Stimulated activated CD4-positive, alpha-beta T cell treated with anti-CD3 and anti-CD28 coated beads, TNF-alpha, amount 100 ng/mL, for 1 hour (primary cell): ENCODE measurements at regions not wholly inside any gene's neighbourhood (a gene's known extent, or its start where the extent isn't known, plus 50 kb on each side); places are given as distances from the start of the nearest gene placed in this dataset.

Experiments used
- DNase-seq, 3 donors: peaks; one replicate each; pipeline ENCODE4 v3.0.0-alpha.2; 2020; ENCODE audit warnings: low read depth in 3 of 3, low spot score in 1 of 3

DNA sequence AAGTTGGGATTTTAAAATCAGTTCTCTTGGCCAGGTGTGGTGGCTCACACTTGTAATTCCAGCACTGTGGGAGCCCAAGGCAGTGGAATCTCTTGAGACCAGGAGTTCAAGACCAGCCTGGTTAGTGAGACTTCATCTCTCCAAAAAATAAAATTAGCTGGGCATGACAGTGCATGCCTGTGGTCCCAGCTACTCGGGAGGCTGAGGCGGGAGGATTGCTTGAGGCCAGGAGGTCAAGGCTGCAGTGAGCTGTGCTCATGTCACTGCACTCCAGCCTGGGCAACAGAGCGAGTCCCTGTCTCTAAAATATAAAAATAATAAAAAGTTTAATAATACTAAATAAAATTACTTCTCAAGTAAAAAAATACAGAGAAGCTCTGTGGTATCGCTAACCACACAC lies 77.5 kb downstream of the FOXA2 start:
- DNase-seq = no peak

DNA sequence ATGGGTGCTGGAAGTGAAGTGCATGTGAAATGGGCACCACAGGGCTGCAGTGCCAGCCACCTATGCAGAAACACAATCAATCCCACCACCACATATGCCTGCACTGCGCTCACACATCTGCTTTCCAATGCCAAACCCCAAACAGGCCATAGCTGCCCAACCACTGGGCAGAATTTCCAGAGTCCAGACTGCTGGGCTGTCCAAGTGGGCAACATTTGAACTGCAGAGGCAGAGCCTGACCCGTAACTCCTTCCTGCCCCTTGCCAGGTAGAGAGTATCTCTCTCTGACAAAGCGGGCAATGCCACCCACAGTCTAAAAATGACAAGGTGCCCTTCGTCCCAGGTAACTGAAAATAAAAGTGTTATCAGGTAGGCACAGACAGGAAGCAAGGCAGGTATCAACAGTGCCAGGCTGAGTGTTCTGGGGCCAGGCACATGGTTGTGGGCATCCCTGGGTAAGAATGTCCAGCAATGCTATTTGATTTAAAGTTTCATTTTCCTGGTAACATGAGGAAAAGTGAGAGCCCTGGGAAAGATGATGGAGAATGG lies 79.5 kb downstream of the FOXA2 start:
- no peak for DNase-seq

DNA sequence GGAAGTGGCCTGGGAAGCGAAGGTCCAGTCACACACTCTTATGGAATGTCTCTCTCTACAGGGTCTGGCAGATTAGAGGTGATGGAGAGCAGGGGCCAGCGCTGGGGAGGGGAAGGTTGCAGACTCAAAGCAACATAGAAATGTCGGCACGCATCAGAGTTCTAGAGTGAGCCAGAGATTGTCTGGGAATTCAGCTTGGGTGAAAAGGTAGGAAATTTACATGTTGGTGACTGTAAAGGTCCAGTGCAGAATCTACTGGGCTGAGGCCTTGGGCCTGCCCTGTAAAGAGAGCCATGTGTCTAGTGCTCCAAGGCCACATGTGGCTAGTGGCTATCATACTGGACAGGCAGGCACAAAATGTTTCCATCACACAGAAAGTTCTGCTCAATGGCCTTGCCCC lies 80.8 kb downstream of the FOXA2 start:
- no peak for DNase-seq

DNA sequence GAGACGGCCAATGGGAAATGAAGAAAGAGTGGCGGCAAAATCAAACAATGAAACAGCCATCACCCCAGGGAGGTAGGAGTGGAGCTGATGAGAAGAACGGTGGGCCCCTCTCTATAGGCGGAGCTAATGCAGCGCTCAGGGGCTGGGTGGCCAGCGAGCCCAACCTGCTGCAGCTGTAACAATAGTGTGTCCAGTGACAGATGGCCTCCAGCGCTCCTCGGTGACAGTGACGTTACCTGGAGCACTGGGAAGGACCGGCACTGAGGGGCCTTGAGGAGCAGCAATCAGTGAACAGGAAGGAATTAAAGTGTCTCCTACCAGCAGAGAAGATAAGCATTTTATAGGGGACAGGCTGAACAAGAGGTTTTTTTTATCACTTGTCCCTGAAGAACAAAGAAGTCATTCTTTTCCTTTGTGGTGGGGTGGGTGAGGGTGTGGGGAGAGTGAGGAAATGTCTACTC lies 81.6 kb downstream of the FOXA2 start:
- no peak for DNase-seq

DNA sequence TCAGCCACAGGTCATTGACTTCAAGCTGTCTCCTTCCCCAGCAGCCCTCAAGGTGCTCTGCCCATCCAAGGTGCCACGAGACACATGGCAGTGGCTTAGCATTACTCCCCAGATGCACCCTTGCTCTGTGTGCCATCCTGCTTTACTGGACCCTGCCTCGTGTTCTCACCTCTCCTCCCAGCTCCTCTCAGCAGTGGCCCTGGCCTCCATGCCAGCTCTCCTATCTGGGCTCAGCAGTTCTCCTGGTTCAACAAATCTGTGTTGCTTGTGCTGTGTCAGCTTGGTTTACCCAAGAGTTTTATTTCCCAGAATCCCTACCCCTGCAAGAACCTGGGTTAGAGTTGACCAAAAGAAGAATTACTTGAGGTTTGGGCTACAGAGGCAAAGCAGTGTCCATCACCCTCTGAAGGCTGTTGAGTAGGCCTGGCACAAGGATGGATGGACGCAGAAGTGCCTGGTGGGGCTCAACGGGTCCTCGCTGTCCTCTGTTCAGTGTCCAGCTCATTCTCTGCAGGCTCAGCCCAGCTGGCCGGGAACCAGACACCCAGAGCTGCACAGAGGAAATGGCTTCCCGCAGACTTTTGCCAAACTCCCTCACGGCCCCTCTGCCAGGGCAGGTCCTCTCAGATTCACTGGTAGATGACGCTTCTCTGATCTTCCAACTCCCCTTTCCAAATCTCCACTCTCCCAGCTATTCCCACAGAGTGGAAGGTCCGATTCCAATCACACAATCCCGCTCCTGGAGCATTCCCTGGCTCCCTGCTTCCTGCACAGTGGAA lies 82.6 kb downstream of the FOXA2 start:
- no peak for DNase-seq

DNA sequence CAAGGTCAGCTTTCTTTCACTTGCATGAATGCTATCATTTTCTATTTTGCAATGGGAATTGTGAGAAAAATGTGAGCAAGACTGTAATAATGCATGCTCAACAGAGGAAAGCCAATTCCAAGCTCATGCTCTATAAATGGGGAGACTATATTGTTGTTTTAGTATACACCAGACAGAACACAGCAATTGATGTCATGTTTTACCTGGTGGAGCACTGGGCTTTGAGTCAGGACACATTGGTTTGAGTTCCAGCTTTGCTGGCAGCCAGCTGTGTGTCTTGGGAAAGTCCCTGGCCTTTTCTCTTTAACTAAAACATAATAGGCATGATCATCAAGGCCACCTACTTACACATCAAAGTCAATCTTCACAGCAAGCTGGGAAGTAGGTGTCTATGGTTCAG lies 83.3 kb downstream of the FOXA2 start:
- no peak for DNase-seq

DNA sequence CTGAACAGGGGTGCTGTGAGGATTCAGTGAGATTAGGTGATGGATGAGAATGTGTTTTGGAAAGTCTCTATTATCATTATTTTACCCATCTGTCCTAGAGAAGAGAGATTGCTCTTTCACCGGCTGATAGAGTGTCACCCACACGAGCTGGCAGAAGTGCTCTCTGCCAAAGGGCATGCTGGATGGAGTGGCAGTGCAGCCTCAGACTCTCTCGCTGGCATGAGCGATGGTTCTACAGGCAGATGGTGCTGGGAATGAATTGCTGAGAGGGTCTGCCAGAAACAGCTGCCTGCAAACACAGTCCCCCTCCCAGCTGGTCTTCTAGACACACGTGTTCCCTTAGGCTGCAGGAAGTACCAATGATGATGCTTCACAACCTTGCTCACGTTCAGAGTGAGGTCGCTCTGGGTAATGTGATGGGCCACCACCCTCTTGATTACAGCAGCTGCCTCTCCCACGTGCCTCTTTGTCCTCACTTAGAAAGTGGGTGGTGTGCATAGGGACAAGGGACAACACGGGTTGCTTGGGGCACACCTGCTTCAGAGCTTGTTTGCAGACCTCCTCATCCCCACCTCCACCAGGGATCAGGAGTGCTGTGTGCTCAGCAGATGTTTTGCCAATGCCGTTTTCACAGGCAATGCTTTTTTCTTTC lies 84.7 kb downstream of the FOXA2 start:
- no peak for DNase-seq

DNA sequence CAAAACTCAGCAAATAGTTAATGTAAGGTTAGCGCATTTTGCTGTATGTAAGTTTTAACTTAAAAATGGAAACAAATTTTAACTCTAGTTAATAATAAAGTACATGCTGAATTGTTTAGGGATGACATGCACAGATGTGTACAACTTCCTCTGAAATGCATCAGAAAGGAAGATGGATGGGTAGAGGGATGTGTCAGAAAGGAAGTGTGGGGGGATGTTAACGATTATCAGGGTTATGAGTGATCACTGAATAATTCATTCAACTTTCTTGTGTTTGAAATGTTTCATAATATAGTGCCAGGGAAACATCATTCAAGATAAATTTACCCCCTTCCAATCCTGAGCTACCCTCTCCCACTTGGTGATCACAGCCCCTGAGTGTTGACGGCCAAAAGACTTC lies 87.6 kb downstream of the FOXA2 start:
- no peak for DNase-seq

DNA sequence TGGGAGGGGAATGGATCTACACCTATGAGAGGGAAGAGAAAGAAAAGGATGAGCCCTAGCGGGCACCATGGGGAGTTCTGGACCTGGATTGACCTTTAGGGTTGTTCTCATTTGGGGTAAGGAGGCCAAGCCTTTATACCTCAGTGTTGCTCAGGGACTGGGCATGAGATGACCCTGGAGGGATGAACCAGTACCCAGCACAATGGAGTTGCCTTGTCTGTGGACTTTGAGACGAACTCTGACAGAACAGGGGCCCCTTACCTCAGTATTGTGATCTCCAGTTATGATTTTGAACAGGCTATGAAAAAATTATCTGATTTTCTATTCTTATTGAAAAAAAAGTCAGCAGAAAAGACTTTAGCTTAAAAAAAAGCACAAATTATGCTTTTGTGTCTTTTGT lies 88.6 kb downstream of the FOXA2 start:
- no peak for DNase-seq

DNA sequence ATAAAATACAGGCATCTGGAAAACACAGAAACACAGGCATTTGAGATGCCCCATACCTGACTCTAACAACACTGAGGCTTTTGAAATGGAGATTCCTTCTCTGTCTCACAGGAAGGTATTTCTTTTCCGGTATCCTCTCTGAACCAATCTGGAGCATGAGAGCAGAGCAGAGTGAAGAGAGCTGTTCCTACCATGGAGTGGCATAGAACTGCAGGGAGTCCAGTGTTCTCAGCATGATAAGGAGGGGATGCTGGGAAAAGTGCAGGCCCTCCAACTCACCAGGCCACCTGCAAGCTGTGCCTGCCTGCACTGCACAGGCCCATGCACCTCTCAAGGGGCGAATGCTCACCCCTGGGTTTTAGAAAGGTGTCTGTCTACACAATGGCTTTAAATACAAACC lies 89.2 kb downstream of the FOXA2 start:
- DNase-seq = no peak

DNA sequence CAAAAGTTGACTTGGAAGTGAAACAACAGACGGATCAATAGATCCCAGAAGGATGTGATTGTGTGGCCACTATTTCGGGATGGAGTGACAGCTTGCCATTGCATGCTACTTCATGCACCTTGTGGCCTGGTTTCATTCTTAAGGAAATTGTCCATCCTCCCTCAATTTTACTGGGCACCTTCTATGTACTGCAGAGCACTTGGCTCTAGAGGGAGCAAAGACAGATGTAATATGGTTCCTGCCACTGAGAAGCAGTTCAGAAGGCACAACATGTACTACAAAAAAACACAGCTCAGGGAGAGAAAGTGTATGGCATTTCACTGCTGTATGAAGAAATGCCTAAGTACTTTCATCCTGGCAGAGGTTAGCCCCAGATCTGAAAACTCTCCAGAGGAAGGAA lies 91.9 kb downstream of the FOXA2 start:
- no peak for DNase-seq

DNA sequence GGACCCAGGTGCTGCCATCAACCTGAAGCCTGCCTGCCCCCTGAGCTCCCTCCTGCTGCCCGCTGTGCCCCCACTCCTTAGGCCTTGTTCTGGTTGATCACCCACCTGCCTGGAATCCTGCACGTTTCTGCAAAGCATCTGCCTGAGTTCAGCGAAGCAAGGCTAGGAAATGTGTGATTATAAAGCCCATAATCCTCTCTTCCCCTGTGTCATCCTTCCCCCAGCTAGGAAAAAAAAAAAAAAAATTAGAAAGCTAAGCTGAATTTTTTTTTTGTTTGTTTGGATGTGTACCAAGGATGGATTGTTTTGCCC lies 93.2 kb downstream of the FOXA2 start:
- no peak for DNase-seq

DNA sequence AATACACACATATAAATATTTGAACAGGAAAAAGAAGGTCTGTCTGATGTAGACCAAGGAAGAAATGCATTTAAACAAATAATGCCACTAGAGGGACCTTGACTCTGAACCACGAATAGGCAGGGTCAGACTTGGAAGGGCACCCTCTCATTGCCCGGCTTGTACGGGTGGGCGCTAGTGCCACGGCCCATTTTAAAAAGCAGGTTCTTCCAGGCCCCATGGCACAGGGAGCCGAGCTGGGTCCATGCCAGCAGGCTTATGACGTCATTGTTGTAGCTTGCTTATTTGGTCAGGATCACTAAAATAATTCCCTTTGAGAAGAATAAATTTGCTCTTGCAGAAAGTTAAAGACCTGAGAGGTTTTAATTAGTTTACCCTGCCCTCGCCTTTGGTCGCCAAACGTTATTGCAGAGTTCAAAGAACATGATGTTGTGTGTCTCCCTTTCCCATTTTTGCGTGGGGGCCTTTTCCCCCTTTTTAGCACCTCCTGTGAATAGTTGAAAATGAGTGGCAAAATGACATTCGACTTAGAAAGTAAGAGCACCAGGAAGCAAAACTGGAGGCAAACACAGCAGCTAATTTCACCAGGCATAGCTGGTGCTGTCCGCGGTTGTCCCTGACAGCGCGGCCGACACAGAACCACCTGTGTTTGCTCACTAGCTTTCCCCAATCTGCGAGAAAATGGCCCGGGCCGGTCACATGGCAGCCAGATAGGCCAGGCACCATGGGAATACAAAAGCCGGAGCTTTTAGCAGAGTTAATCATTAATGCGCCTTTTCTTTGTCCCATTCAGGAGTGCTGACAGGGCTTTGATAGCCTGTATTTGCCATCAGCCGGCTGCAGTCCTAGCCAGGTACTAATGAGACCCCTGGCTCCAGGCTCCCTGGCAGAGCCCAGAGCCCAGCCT lies 93.8 kb downstream of the FOXA2 start:
- no peak for DNase-seq

DNA sequence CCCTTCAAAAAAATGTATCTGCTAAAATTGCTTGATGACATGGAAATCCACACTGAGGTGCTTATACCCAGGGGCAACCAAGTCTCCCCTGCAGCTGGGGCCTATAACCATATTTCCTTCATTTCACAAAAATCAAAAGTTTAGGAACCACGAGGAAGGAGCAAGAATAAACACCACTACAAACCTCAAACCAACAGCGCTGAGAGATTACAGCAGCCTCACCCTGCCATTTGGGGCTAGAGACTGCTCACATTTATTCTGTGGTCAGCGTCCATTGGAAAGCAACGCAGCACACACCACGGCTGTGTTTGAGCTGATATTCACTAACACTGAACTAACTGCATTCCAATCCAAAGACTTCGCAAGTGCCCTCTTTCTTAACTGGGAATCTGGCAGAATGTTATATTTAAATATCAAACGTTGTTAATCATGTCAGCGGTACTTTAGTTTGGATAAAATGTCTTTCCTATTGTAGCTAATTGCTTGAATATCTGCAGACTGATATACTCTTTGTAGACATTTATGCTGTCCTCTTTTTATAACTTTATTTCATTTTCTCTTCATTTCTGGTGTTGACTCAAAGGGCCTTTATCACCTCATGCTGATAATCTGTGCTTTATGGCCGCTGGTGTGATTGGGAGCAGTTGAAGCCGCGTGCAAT lies 94.6 kb downstream of the FOXA2 start:
- DNase-seq = no peak

DNA sequence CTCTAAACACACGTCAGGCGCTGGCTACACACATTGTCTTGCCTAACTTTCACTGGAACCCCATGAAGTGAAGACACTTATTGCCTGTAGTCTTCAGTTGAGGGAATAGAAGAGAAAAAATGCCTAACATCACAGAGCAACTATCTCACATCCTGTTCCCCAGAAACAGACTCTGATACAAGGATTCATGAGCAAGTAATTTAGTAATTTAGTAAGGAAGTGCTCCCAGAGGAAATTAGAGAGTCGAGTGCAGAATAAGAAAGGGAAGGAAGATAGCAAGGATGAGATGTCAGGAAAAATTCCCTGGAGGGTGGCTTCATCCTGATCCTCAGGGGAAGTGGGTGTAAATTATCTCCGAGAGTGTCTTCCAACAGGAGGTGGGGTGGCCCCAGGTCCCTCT lies 104.0 kb downstream of the FOXA2 start:
- no peak for DNase-seq

DNA sequence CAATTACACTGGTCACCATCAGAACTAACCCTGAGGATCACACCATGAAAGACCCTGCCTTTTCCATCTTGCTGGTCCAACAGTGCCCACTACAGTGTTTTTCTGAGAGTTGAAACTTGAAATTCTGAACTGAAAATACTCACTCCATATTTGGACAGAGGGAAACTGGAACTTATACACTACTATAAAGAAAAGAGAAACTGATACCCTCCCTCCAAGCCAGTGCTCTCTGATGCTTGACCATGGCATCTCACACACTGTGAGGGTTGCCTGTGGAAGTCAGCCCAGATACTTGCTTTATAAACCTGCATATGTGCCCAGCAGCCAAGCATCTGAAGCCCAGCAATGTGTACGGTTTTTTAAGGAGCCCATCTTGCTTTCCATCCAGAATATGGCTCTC lies 108.7 kb downstream of the FOXA2 start:
- DNase-seq = no peak

DNA sequence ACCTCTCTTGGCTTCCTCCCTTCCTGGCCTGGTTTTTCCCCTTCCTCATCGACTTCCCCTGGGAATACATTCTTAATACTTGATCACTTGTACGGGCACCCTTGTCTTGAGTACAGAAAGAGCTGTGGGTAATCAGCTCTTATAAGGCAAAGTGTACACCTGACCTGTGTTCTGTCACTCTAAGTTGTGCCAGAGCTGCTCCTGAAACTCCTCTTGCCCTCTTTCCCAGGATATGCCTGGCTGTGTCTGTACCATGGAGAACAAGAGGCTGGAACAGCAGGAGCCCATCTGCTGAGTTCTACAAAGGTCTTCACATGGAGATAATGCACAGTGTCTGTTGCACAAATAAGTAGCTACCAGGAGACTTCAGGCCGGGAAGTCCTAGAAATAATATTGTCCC lies 110.1 kb downstream of the FOXA2 start:
- DNase-seq = no peak

DNA sequence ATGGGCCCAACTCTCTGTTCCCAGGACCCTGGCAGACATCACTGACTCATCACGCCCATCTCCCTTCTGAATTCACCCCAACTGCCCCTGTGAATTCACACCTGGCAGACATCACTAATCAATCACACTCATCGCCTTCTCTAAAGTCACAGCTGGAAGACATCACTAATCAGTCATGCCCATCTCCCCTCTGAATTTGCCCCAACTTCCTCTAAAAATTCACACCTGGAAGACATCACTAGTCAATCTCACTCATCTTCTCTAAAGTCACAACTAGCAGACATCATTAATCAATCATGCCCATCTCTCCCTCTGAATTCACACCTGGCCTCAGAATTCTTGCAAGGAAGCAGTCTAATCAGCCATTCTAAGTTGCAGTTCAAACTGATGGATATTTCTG lies 111.1 kb downstream of the FOXA2 start:
- no peak for DNase-seq

DNA sequence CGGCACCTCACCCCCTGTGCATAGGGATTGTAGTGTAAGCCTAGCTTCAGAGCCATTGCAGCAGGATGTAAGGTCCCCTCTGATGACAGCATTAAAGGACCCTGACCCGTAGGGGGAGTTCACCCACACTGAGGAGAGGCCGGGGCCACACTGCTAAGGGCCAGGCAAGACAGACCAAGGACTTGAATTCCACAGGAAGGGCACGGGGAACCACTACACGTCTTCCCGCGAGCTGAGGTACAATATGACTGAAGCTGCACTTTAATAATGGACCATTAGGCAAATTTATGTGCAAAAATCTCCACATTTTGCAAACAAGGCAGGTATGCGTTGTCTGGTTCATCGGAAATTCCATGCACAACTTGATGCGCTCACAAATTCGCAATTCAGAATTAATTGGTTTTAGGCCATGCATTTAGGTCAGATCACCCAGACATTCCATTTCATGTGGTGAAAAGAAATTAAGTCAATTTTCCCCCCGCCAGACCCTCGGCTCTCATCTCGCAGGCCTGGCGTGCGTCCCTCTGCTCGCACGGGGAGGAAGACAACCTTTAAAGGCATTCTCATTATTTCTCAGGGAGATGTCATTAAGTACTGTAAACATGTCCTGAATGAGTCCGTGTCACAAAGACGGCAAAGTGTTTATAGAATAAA lies 111.8 kb downstream of the FOXA2 start:
- no peak for DNase-seq

DNA sequence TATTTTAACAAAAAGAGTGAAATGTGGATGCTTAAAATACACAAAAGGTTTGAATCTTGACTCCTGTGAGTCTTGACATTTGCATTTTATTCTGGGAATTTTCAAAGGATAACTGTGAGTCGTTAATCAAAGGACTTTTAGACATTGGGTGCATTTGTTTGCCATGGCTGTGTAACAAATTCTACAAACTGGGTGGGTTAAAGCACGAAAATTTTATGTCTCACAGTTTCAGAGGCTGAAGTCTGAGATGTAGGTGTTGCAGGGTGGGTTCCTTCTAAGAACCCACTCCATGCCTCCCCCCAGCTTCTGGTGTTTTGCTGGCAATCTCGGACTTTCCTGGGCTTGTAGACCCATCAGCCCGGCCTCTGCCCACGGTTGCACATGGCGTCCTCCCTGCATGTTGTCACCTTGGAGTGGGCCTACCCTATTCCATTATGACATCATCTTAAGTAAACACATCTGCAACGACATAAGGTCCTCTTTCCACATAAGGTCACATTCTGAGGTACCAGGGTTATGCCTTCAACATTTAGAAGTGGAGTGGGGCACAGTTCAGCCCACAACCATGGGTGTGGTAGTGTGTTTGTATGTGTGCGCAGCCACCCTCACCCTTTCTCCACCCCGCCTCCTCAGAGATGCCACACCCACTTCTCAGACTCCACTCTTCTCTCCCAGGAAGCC lies 113.1 kb downstream of the FOXA2 start:
- DNase-seq = no peak
